Smooth muscle cell (in vitro differentiated cells): ENCODE measurements at regions not wholly inside any gene's neighbourhood (a gene's known extent, or its start where the extent isn't known, plus 50 kb on each side); places are given as distances from the start of the nearest gene placed in this dataset.

ENCODE experiments used
- DNase-seq: peaks from one replicate; lab custom pipeline; 2025; ENCODE audit not compliant: unreplicated experiment; lab: John Stamatoyannopoulos, UW
- H2AFZ ChIP-seq: fragments of 200-600 bp; sonication (generic); 2 replicates; pipeline ENCODE4 v1.6.0; 2016; ENCODE audit warnings: antibody characterized with exemption, low read depth, mild to moderate bottlenecking
- H3F3A ChIP-seq: fragments of 200-600 bp; sonication (generic); 2 replicates; pipeline ENCODE4 v1.6.0; 2017; ENCODE audit warnings: antibody characterized with exemption, low read depth
- H3K27ac ChIP-seq: fragments of 200-600 bp; sonication (generic); 2 replicates; pipeline ENCODE4 v1.5.1; 2016; ENCODE audit warnings: low read depth, mild to moderate bottlenecking
- H3K27me3 ChIP-seq: fragments of 200-600 bp; sonication (generic); 2 replicates; pipeline ENCODE4 v1.6.1; 2016; ENCODE audit warnings: low read depth, mild to moderate bottlenecking
- H3K36me3 ChIP-seq: fragments of 200-600 bp; sonication (generic); 2 replicates; pipeline ENCODE4 v1.5.1; 2016; ENCODE audit warnings: low read depth
- H3K4me1 ChIP-seq: fragments of 200-600 bp; sonication (generic); 2 replicates; pipeline ENCODE4 v1.5.1; 2016; ENCODE audit warnings: low read depth
- H3K4me2 ChIP-seq: fragments of 200-600 bp; sonication (generic); 2 replicates; pipeline ENCODE4 v1.6.0; 2016; ENCODE audit warnings: mild to moderate bottlenecking
- H3K4me3 ChIP-seq: fragments of 200-600 bp; sonication (generic); 2 replicates; pipeline ENCODE4 v1.5.1; 2016; ENCODE audit warnings: mild to moderate bottlenecking
- H3K79me2 ChIP-seq: fragments of 200-600 bp; sonication (generic); 2 replicates; pipeline ENCODE4 v1.6.0; 2016; ENCODE audit warnings: low read depth, mild to moderate bottlenecking
- H3K9ac ChIP-seq: fragments of 200-600 bp; sonication (generic); 2 replicates; pipeline ENCODE4 v1.6.0; 2016; ENCODE audit warnings: low read depth
- H3K9me3 ChIP-seq: fragments of 200-600 bp; sonication (generic); replicated peaks from 2 replicates; pipeline ENCODE4 v1.5.1; 2016; ENCODE audit warnings: low read depth
- H4K20me1 ChIP-seq: fragments of 200-600 bp; sonication (generic); 2 replicates; pipeline ENCODE4 v1.6.0; 2016; ENCODE audit warnings: low read depth
- WGBS: methylation state at CpG from one replicate; pipeline ENCODE4 v1.1.7; 2016; ENCODE audit warnings: low lambda C conversion rate; 5-methylcytosine and 5-hydroxymethylcytosine counted together
- TF ChIP-seq, protein P1 (sequence below): fragments of 200-600 bp; sonication (generic); IDR thresholded peaks from 2 replicates; pipeline ENCODE4 v1.5.1; 2017; ENCODE audit warnings: borderline replicate concordance, mild to moderate bottlenecking, antibody characterized with exemption; ENCODE audit not compliant: insufficient read depth, poor library complexity, severe bottlenecking

DNA sequence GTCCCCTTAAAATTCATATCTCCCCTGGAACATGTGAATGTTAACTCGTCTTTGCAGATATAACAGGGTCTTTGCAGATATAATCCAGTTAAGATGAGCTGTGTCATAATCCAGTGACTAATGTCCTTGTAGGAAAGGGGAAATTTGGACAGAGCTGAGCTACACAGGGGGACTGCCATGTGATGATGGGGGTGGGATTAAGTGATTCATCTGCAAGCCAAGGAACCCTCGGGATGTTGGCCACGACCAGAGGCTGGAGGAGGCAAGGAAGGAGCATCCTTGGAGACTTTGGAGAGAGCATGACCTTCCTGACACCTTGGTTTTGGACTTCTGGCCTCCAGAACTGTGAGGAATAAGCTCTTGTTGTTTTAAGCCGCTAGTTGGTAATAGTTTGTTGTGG is 153.9 kb upstream of the PCBD1 start:
- 46% methylated on average over 4 of the region's 4 CpGs for WGBS
- Histone ChIP-seq H3K4me2 (no peak overlapping the region), H3K79me2 (no peaks in the 10 kb centered on the region)

DNA sequence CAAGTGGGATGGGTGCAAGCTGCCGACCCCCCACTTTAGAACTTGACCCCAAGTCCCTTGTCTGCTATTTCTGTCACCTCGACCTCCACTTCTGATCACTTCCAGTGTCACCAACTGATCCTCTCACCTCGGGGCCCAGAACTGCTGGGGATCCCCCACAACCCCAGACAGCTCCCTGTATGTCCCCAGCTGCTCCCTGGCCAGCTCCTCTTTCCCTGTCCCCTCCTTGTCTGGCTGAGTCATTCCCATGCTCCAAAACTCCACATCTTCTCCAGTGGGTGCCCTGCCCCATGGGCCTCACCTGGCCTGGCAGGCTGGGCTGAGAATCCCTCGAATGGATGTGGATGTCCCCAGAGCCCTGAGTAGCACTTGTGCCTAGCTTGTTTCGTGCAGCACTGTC is 154.3 kb upstream of the PCBD1 start:
- 88% methylated on average over 5 of the region's 5 CpGs for WGBS
- no peaks in the 10 kb centered on the region for H3K4me1 ChIP-seq
- no peak overlapping the region for H3K4me2 ChIP-seq
- H3K27me3 ChIP-seq, result no peaks in the 10 kb centered on the region
- TF ChIP-seq, protein P1, sequence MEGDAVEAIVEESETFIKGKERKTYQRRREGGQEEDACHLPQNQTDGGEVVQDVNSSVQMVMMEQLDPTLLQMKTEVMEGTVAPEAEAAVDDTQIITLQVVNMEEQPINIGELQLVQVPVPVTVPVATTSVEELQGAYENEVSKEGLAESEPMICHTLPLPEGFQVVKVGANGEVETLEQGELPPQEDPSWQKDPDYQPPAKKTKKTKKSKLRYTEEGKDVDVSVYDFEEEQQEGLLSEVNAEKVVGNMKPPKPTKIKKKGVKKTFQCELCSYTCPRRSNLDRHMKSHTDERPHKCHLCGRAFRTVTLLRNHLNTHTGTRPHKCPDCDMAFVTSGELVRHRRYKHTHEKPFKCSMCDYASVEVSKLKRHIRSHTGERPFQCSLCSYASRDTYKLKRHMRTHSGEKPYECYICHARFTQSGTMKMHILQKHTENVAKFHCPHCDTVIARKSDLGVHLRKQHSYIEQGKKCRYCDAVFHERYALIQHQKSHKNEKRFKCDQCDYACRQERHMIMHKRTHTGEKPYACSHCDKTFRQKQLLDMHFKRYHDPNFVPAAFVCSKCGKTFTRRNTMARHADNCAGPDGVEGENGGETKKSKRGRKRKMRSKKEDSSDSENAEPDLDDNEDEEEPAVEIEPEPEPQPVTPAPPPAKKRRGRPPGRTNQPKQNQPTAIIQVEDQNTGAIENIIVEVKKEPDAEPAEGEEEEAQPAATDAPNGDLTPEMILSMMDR, result no peak
- no peak for DNase-seq
- H3K9me3 ChIP-seq, result no peaks in the 10 kb centered on the region
- H3F3A ChIP-seq, result no peaks in the 10 kb centered on the region
- no peaks in the 10 kb centered on the region for H4K20me1 ChIP-seq
- no peak overlapping the region for H3K4me3 ChIP-seq
- no peaks in the 10 kb centered on the region for H3K36me3 ChIP-seq
- H3K79me2 ChIP-seq, result no peaks in the 10 kb centered on the region
- H2AFZ ChIP-seq, result no peak overlapping the region
- no peak overlapping the region for H3K27ac ChIP-seq
- no peak overlapping the region for H3K9ac ChIP-seq

More for the DNA sequence above, 153.9 kb upstream of the PCBD1 start:
- Histone ChIP-seq H3K27me3 (no peaks in the 10 kb centered on the region), H3K9ac (no peak overlapping the region), H3F3A (no peaks in the 10 kb centered on the region), H3K27ac (no peak overlapping the region), H3K4me3 (no peak overlapping the region), H3K4me1 (no peaks in the 10 kb centered on the region), H3K9me3 (no peaks in the 10 kb centered on the region), H3K36me3 (no peaks in the 10 kb centered on the region), H4K20me1 (no peaks in the 10 kb centered on the region), H2AFZ (no peak overlapping the region)
- TF ChIP-seq, protein P1, result no peak
- no peak for DNase-seq

DNA sequence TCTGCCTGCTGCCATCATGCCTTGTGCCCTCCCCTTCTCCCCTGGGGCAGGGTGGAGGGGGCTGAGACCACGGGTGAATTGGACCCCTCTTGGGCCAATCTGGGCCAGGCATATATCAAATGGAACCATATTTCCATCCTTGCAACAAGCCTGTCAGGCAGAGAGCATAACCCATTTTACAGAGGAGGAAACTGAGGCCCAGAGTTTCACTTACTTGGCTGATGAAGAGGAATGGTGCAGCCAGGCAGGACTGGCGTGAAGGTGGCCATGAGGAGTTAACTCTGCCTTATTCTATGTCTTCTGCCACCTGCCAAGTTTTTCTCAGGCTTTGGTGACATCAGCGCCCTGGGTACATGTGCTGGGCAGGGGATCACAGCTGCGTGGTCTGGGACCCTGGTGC is 155.5 kb upstream of the PCBD1 start:
- Histone ChIP-seq H3K36me3 (no peaks in the 10 kb centered on the region), H3K9me3 (no peaks in the 10 kb centered on the region), H3F3A (no peaks in the 10 kb centered on the region), H4K20me1 (no peaks in the 10 kb centered on the region), H3K4me2 (no peak overlapping the region), H3K79me2 (no peaks in the 10 kb centered on the region), H3K4me1 (no peaks in the 10 kb centered on the region), H3K27ac (no peak overlapping the region), H2AFZ (no peak overlapping the region), H3K4me3 (no peak overlapping the region), H3K9ac (no peak overlapping the region), H3K27me3 (no peaks in the 10 kb centered on the region)
- TF ChIP-seq, protein P1, result no peak
- 91% methylated on average over 4 of the region's 4 CpGs for WGBS
- DNase-seq, result no peak

DNA sequence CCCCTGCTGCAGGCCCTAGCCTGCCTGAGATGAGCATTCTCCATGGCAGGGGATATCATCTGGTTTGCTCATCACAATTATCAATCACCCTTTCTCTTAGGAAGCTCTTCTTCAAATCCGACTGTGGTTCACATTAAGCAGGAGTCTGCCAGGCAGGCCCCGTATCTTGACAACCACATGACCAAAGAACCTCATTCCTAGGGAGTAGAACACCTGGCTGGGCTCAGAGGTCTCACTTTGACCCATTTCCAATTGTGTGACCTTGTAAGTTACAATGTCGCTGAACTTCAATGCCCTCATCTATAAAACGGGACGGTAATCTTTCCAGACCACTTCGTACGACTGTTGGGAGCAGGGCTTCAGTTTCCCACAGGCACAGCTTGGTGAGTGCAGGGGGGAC is 156.4 kb upstream of the PCBD1 start:
- WGBS, result 81% methylated on average over 7 of the region's 7 CpGs
- H3F3A ChIP-seq, result no peaks in the 10 kb centered on the region

More for the DNA sequence above, 156.4 kb upstream of the PCBD1 start:
- H3K4me3 ChIP-seq, result no peak overlapping the region
- H4K20me1 ChIP-seq, result no peaks in the 10 kb centered on the region
- no peaks in the 10 kb centered on the region for H3K9me3 ChIP-seq
- no peaks in the 10 kb centered on the region for H3K36me3 ChIP-seq
- no peak overlapping the region for H3K9ac ChIP-seq
- H3K27ac ChIP-seq, result no peak overlapping the region
- H3K27me3 ChIP-seq, result no peaks in the 10 kb centered on the region
- H2AFZ ChIP-seq, result no peak overlapping the region
- H3K4me2 ChIP-seq, result no peak overlapping the region
- H3K79me2 ChIP-seq, result no peaks in the 10 kb centered on the region
- DNase-seq, result no peak
- TF ChIP-seq, protein P1, result no peak
- H3K4me1 ChIP-seq, result no peaks in the 10 kb centered on the region
